ENCODE measurements at regions not wholly inside any gene's neighbourhood (a gene's known extent, or its start where the extent isn't known, plus 50 kb on each side); places are given as distances from the start of the nearest gene placed in this dataset.

DNA sequence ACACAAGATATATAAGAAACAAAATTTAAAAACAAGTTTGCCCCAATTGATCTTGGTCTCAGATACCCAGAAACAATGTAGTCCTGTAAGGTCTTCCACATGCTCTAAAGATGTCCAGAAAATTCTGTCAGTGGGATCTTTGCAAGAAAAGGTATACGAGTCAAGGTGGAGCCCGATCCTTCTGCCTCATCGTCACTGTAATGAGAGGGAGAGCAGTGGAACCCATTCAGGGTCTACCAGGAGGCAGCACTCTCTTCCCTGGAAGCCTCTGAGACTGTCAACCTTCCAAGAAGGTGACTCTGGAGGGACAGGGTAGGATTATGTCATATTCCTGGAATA, 112.8 kb downstream of the JCAD start:
- H3K9me2 ChIP-seq (replicated peaks; ENCODE audit: low read depth, low read length), result no peaks in the 10 kb centered on the region
- TF ChIP-seq, protein P1, sequence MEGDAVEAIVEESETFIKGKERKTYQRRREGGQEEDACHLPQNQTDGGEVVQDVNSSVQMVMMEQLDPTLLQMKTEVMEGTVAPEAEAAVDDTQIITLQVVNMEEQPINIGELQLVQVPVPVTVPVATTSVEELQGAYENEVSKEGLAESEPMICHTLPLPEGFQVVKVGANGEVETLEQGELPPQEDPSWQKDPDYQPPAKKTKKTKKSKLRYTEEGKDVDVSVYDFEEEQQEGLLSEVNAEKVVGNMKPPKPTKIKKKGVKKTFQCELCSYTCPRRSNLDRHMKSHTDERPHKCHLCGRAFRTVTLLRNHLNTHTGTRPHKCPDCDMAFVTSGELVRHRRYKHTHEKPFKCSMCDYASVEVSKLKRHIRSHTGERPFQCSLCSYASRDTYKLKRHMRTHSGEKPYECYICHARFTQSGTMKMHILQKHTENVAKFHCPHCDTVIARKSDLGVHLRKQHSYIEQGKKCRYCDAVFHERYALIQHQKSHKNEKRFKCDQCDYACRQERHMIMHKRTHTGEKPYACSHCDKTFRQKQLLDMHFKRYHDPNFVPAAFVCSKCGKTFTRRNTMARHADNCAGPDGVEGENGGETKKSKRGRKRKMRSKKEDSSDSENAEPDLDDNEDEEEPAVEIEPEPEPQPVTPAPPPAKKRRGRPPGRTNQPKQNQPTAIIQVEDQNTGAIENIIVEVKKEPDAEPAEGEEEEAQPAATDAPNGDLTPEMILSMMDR (conservative IDR thresholded peaks at IDR 0.05; ENCODE audit: low read length), result no peak
- TF ChIP-seq EZH2phosphoT487 (IDR thresholded peaks at IDR 0.05; ENCODE audit: borderline replicate concordance), result no peak
- H2AFZ ChIP-seq (ENCODE audit: low read length), result no peak overlapping the region

DNA sequence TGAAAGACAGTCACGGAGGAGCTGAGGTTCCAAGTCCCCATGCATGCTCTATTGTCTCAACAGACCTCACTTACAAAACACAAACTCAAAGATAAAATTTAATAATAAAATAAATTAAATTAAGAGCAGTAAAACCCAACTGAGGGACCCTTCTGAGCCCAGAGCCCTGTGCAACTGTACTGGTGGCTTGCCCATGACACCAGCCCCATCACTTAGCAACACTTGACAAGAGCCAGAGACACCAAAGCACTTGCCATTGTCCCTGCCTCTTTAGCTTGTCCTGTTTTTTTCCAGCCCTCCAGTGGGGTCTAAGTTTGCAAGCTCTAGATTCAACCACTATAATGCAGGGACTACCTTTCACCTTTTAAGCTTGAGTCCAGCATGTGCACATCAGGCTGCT, 117.9 kb downstream of the JCAD start:
- TF ChIP-seq EZH2phosphoT487 (IDR thresholded peaks at IDR 0.05; ENCODE audit: borderline replicate concordance), result no peak
- TF ChIP-seq, protein P1 (conservative IDR thresholded peaks at IDR 0.05; ENCODE audit: low read length), result no peak
- Histone ChIP-seq H3K9ac (ENCODE audit: low read depth, low read length, poor library complexity, severe bottlenecking) (no peak overlapping the region), H3K4me3 (ENCODE audit: low read length, poor library complexity, severe bottlenecking) (no peak overlapping the region), H4K20me1 (ENCODE audit: insufficient read depth, low read length, poor library complexity, severe bottlenecking) (no peaks in the 10 kb centered on the region), H3K9me3 (ENCODE audit: insufficient read depth, low read depth, low read length) (no peaks in the 10 kb centered on the region), H3K4me1 (ENCODE audit: insufficient read depth, low read length, poor library complexity, severe bottlenecking) (no peaks in the 10 kb centered on the region), H3K4me2 (ENCODE audit: low read depth, low read length, poor library complexity, severe bottlenecking) (peak overlapping the region; percentile 11), H3K36me3 (ENCODE audit: insufficient read depth, low read length) (no peaks in the 10 kb centered on the region), H3K79me2 (ENCODE audit: insufficient read depth, low read length) (no peaks in the 10 kb centered on the region), H3K9me2 (replicated peaks; ENCODE audit: low read depth, low read length) (no peaks in the 10 kb centered on the region), H3K27me3 (ENCODE audit: insufficient read depth, low read length, poor library complexity, severe bottlenecking) (no peaks in the 10 kb centered on the region), H2AFZ (ENCODE audit: low read length) (no peak overlapping the region), H3F3A (ENCODE audit: low read depth) (no peaks in the 10 kb centered on the region)

More for the DNA sequence above, 112.8 kb downstream of the JCAD start:
- H3K79me2 ChIP-seq (ENCODE audit: insufficient read depth, low read length), result no peaks in the 10 kb centered on the region
- H3K4me2 ChIP-seq (ENCODE audit: low read depth, low read length, poor library complexity, severe bottlenecking), result no peak overlapping the region
- H3K9ac ChIP-seq (ENCODE audit: low read depth, low read length, poor library complexity, severe bottlenecking), result no peak overlapping the region
- no peaks in the 10 kb centered on the region for H3K9me3 ChIP-seq (ENCODE audit: insufficient read depth, low read depth, low read length)
- no peaks in the 10 kb centered on the region for H3K27me3 ChIP-seq (ENCODE audit: insufficient read depth, low read length, poor library complexity, severe bottlenecking)
- no peak overlapping the region for H3K4me3 ChIP-seq (ENCODE audit: low read length, poor library complexity, severe bottlenecking)
- no peaks in the 10 kb centered on the region for H4K20me1 ChIP-seq (ENCODE audit: insufficient read depth, low read length, poor library complexity, severe bottlenecking)
- H3K36me3 ChIP-seq (ENCODE audit: insufficient read depth, low read length), result no peaks in the 10 kb centered on the region
- no peaks in the 10 kb centered on the region for H3F3A ChIP-seq (ENCODE audit: low read depth)
- H3K4me1 ChIP-seq (ENCODE audit: insufficient read depth, low read length, poor library complexity, severe bottlenecking), result no peaks in the 10 kb centered on the region

DNA sequence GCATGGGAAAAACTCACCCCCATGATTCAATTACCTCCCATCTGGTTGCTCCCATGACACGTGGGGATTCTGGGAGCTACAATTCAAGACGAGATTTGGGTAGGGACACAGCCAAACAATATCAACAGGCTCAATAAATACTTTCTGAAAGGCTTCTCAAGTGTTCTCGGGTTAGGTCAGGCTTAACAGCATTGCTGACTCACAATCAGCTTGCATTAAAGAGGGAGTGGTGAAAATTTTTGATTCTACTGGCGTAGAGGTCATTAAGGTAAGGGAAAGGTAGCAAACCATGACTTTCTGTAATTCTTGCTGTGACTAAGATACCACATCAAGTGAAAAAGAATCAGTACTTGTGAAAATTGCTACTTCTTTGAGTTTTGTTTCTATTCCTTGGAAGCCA, 126.4 kb downstream of the JCAD start:
- Histone ChIP-seq H3K9ac (ENCODE audit: low read depth, low read length, poor library complexity, severe bottlenecking) (no peak overlapping the region), H3K9me2 (replicated peaks; ENCODE audit: low read depth, low read length) (no peaks in the 10 kb centered on the region), H3K79me2 (ENCODE audit: insufficient read depth, low read length) (no peaks in the 10 kb centered on the region), H3K4me3 (ENCODE audit: low read length, poor library complexity, severe bottlenecking) (no peak overlapping the region), H3K4me2 (ENCODE audit: low read depth, low read length, poor library complexity, severe bottlenecking) (no peak overlapping the region), H3K27me3 (ENCODE audit: insufficient read depth, low read length, poor library complexity, severe bottlenecking) (no peaks in the 10 kb centered on the region), H4K20me1 (ENCODE audit: insufficient read depth, low read length, poor library complexity, severe bottlenecking) (no peaks in the 10 kb centered on the region), H2AFZ (ENCODE audit: low read length) (no peak overlapping the region), H3F3A (ENCODE audit: low read depth) (no peaks in the 10 kb centered on the region), H3K4me1 (ENCODE audit: insufficient read depth, low read length, poor library complexity, severe bottlenecking) (no peaks in the 10 kb centered on the region), H3K9me3 (ENCODE audit: insufficient read depth, low read depth, low read length) (no peaks in the 10 kb centered on the region), H3K36me3 (ENCODE audit: insufficient read depth, low read length) (no peaks in the 10 kb centered on the region)
- TF ChIP-seq, protein P1 (conservative IDR thresholded peaks at IDR 0.05; ENCODE audit: low read length), result no peak
- TF ChIP-seq EZH2phosphoT487 (IDR thresholded peaks at IDR 0.05; ENCODE audit: borderline replicate concordance), result no peak

Data from Loucy (cell line).